HG02943 (cell line): ENCODE measurements at regions not wholly inside any gene's neighbourhood (a gene's known extent, or its start where the extent isn't known, plus 50 kb on each side); places are given as distances from the start of the nearest gene placed in this dataset.

Experiments
- ATAC-seq: cut with Tn5 transposase; IDR thresholded peaks from one replicate; pipeline ENCODE4 v1.9.1; 2021; ENCODE audit warnings: mild to moderate bottlenecking, low read depth, moderate library complexity; ENCODE audit not compliant: unreplicated experiment

DNA sequence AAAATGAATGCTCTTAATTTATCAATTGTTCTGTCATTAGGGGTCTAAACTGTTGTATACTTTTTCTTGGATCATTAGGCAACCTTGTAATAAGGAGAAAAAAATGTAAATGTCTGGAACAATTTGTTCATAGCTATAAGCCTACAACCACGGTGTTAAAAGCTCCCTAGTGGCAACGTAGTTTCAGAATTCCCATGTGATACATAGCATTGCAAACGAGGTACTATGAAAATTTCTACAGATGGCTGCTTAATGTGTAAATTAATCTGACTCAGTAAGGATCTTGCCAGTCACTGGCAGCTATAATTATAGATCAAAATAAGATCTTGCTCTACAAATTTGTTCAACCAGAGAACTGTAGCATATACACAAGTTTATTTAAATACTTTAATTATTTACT, 304.1 kb upstream of the ADGRL4 start:
- no peak for ATAC-seq

DNA sequence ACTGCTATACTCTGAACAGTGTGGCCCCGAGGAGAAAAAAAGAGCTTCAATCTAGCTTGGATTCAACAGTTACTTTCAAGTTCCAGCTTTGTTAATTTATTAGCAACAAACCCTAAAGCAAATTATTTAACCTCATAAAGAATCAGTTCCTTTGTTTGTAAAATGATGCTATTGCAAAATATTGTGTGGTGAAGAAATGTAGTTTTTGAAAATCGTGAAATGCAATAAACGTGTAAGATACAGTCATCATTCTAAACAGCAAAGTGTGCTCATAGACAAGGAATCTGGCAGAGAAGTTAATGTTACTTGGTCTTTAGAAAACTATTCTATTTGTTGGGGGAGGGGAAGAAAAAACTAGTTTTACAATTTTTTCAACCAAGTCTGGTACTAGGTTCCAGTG, 297.6 kb upstream of the ADGRL4 start:
- no peak for ATAC-seq

DNA sequence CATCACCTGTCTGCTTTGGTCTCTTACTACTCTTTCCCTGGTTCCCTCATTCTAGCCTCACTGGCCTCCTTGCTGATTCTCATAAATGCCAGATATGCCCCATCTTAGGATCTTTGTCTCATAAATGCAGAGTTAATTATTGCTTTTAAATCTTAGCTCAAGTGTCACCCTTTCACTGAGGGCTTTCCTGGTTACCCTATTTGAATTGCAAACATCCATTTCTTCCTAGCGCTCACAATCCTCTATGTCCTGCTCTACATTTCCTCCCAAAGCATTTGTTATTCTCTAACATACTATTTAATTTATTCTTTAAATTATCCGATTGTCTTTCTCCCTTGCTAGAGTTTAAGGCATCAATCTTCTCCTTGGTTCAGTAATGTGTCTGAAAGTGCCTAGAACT, 296.5 kb upstream of the ADGRL4 start:
- no peak for ATAC-seq

DNA sequence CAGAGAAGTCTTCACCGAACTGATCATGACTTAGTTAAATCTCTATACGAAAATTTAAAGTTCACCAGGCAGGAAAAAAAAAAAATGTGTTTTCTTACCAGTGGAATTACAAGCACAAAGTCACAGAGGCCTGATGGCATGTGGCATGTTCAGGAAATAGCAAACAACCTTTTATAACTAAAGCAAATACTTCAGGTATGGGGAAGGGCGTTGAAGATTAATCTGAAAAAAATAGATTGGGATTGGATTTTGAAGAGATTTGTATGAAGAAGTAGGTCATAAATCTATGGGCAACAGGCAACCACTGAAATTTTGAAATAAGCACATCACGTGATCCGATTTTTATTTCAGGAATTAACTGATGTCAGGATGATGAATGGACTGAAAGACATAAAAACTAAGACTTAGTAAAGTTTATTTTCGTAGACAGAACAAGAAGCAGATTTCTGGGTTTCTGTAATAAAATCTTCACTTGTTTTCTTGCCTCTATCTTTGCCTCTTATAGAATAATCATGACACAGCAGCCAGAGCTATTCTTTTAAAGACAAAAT, 295.9 kb upstream of the ADGRL4 start:
- ATAC-seq, result no peak

DNA sequence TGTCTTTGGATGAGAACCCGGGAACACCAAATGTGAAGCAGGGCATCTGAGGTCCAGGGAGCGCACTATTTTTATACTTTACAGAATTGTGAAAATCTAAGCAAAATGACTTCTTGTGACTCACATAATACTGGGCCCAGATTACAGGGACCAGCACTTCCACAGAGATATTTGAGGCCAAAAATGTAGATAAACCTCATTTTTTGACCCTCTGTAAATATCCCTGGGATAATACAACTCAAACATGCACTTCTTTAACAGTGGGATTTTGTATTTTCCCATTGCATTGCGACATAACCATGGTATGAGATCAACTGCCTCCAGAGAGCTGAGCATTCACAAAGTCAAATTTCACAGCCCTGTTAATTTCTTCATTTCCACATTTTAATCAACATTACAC, 289.4 kb upstream of the ADGRL4 start:
- no peak for ATAC-seq

DNA sequence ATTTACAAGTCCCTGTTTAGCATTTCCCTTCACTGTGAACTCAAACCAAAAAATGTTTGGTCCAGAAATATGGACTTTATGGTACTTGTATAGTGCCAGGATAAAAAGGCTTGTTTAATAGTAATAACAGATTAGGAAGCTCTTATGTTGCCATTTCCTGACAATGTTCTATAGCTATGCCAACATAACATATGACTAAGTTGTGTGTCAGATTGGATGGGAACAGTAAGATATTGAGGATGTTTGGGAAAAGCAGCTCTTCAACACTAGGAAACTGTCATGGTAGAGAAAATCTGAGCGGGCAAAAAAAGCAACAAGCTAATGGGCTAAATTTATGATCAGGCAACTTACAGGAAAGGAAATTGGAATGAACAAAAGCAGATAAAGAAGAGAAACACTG, 287.1 kb upstream of the ADGRL4 start:
- no peak for ATAC-seq

DNA sequence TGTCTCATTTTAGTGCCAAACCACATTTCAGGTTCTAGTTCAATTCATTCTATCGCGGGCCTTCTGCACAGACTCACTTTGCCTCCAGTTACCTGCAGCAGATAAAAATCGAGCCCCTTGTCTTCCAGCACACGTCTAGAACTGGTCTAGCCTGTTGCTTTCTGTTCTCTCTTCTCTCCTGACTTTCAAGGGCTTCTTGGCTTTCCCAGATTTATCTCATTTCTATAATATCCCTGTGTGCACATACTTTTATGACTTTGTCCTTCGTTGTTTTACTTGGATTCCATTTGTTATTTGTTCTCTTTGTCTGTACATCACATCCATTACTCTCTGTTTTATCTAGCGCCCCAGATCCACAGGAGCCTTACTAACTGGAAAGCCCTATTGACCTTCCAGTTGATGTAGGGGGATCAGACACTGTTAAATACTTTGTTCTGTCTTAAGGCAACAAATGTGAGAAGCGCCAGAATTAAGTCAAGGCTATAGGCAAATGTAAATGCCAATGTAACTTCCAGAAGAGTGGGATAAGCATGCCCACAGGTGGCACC, 284.5 kb upstream of the ADGRL4 start:
- no peak for ATAC-seq

DNA sequence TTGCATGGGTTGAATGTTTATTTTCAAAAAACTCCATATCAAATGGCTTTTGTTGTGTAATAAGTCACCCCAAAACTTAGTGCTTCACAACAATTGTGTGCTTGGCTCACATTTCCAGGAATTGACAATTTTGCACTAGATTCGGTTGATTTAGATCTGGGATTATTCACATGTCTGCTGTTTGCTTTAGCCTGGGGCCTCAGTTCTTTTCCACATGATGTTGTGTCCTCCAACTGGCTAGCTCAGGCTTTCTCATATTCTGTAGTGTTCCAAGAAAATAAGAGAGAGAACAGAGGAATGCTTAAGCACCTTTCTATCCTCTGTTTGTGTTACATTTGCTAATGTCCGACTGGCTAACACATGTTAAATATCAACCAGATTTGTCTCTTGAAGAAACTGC, 281.5 kb upstream of the ADGRL4 start:
- ATAC-seq, result no peak

DNA sequence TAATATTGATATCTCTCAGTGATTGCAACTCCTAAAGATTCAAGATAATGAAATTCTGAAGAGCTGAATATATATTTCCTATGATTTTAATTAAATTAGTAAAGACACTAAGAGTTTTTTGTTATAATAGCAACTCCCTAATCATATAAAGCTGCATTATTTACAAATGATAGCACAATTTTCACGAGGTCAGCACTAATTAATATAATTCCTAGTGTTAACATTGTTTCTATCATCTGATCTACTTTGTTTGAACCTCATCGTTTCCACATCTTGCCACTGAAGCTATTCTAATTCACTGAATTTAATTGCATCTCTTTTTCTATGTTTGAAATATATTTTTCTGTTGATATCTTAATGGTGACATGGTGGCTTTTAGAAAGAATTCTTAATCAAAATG, 279.1 kb upstream of the ADGRL4 start:
- no peak for ATAC-seq

DNA sequence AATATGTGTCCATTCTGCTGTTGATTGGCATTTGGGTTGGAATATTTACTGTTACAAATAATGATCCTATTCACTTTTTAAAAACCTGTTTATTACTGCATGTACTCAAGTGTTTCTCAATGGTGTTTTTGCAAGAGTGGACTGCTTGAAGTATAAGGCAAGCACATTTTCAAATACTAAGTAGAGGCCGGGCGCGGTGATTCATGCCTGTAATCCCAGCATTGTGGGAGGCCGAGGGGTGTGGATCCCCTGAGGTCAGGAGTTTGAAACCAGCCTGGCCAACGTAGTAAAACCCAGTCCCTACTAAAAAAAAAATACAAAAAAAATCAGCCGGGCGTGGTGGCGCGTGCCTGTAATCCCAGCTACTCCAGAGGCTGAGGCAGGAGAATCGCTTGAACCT, 276.9 kb upstream of the ADGRL4 start:
- ATAC-seq, result no peak

DNA sequence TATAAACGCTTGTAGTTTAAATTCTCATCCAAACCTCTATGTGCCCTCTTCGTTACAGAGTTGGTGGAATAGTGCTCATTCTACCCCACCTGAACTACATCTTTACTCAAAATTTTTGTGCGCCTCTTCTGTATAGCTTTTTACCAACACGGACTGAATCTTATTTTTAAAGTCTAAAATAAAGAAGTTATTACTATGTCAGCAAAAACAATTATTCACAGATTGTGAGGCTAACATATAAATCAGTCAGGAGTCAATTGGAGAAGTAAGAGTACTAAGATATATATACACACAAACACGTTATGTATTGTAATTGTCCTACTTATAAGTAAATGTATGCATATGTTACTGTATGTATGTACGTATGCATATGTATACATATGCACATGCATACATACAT, 274.9 kb upstream of the ADGRL4 start:
- no peak for ATAC-seq

DNA sequence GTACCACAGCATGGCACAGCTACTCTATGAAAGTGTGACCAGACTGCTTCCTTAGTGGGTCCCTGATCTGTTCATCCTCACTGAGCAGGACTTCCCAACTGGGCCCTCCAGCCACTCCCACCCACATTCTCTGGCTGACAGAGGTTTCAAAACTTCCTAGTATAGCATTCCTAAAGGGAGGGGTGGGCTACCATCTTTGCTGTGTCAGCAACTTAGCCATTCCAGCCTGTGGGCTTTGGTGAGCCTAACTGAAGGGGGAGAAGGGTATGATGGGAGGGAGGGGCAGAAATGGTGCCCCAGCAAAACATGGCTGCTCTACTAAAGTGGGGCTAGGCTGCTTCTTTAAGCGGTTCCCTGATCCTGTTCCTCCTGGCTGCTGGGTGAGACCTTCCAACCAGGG, 265.2 kb upstream of the ADGRL4 start:
- ATAC-seq, result no peak

DNA sequence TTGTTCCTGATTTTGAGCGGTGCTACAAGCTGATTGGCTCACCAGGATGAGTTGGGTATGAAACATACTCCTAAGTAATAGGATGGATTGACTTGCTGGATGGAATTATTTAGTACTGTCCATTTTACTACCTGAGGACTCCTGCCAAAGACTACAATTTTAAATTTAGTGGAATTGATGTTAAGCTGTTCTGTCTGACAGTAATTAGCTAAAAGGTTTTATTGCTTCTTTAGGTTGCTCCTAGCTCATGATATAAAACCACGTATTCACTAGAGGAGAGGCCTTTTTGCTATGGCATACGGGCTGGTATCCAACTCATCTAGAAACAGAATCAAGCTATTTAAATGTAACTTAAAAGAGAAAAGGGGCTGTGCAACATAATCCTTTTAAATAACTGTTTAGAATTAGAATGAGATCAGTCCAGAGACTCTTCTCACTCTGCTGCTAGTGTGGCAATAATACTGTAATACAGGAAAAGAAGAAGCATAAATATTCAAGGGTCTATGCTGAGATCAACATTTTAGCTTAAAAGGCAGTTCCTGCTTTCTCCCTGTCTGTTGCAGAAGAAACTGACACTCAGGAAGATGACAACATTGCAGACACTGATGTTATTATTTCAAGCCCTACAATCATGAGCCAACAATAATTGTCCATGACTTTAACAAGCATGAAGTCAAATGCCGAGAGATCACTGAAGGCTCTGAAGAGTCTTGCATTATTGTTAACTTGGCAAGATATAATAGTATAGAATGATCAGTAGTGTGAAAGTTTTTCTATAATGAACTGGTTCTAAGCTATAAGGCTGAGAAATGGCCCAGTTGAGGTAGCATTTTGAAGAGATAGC, 258.7 kb upstream of the ADGRL4 start:
- ATAC-seq, result no peak

DNA sequence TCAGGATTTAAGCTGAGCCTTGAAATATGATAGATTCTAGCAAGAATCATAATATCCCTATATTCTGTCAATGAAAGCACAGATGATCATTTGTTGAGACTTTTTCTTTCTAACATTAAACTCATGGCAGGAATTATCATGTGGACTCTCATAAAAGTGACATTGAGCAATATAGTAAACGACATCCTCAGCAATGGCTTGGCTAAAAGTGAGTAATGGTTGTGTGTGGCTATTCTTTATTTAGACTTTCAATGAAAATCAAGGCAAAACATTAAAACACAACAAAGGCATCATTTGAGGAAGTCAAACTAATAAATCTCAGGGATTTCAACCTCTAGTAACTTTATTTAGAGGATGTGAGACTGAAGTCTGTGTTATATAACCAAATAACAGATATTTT, 257.8 kb upstream of the ADGRL4 start:
- ATAC-seq, result no peak

DNA sequence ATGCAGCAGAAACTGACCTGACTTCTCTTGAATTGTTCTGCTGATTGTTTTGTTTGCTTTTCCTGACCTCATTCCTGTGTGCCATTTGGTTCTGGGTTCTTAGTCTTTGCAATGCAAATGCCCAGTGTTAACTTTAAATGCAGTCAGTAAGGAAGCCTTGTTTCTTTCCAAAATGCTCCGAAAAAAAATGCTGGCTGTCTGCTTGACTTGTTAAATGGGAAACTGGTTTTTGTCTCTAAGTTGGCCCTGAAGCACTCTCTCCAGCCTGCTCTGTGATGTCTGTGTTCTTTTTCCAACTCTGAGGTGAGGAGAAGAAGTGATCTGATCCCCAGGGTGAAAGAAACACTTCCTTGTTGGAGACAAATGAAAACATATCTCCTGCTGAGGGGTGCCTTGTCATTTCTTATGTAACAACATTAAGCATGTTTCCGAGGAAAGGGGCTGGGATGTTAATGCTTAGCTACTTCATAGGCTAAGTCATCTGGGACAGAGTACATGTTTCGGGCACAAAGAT, 256.3 kb upstream of the ADGRL4 start:
- ATAC-seq, result no peak

DNA sequence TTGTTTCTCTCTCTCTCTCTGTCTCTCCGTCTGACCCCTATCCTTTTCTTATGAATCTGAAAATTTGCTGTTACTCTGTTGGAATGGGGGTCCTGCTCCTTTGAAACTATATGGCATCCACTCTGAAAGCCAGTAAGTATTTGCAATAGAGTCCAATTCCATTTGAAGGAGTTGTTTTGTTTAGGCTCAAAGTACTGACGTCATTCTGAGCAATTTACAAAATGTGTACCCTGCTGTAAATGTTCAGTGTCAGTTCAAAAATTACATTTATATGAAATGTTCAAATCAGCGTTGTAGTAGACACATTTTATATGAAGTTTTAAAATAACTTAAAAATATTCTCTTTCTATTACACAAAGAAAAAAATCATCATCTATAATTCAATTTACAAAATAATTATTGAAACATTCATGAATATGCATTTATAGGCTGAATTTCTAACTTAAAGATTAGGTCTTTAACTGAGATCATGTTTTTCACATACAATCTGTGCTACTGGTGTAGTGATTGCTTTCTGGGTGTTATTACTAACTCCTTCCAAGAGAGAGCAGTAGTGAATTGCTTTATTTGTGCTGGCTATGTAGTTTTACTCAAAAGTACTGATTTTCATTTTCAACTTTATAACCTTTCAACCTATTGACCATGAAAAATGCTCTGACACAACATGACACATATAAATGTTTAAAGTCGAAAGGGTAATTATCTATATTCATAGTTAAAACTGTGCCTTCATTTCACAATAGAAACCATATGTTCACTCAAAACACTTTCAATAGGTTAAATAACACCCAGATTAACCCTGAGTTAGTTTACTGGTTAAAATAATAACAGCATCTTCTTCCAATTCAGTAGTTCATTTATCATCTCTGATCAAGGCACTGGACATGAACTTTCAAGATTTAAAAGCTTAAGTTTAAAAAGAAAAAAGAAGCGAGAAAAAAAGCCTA, 253.1 kb upstream of the ADGRL4 start:
- ATAC-seq, result no peak

DNA sequence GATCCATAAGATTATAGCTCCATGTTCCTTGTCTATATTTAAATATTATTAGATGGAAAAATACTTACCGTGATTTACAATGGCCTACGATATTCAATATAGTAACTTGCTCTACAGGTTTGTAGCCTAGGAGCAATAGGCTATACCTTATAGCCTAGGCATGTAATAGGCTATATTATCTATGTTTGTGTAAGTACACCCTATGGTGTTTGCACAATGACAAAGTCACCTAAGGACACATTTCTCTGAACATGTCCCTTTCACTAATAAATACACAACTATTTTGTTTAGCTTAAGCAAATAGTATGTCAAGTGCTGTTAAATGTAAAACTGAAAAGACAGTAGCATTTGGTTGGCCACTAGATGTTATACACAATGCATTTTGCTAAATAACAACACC, 248.9 kb upstream of the ADGRL4 start:
- no peak for ATAC-seq

DNA sequence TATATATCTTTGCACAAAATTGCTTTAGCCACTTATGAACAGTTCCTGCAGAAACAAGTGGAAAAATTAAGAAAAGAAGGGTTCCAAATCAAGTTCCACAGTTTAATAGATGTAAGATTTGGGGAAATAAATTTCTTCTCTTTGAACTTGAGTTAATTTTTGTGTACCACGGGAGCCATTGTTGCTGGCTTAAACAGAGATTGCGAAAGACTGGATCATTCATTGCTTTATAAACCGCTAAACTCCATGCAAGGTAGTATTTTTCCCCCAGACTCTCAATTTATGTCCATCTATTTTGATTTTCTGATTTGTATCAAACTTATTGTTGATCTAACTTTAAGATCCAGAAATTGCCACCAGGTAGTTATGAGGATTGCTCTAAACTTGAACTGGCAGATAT, 246.1 kb upstream of the ADGRL4 start:
- ATAC-seq, result no peak

DNA sequence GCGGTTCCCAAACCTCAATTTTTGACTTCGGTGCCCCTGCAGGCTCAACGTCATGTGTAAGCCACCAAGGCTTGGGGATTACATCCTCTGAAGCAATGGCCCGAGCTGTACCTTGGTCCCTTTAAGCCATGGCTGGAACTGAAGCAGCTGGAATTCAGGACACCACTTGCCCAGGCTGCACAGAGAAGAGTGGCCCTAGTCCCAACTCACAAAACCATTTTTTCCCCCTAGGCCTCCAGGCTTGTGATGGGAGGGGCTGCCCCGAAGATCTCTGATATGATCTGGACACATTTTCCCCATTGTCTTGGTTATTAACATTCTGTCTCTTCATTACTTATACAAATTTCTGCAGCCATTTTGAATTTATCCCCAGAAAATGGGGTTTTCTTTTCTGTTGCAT, 233.3 kb upstream of the ADGRL4 start:
- ATAC-seq, result no peak

DNA sequence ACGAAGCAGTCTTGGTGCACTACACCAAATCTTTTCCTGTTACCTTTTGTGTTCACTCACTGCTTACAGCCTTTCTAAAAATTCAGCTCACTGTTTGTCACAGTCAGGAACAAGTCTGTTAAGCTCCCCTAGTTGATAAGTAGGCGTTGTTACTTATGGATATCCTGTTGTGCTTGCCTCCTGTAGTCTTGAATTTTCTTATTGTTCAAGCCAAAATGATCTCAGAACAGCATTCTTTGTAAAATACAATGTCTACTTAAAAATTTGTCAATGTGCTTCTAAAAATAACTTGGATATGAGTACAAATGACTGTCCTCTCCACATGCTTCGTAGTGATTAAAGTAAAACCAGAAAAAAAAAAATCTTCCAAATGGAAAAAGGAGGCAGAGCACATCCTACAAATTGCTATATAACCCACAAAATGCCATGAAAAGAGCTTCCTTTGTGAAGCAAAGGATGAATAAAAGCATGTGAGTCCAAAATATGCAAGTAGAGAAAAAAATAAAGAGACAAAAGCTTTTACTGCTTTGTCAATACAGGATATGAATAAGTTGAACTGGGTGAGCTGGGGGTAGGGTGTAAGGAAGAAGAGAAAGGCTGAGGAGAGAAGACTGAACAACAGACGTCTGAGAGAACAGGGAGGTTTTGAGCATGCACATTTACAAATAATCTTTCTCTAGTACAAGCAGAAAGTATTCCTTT, 228.9 kb upstream of the ADGRL4 start:
- no peak for ATAC-seq
